Endothelial cell (in vitro differentiated cells): ENCODE measurements at regions not wholly inside any gene's neighbourhood (a gene's known extent, or its start where the extent isn't known, plus 50 kb on each side); places are given as distances from the start of the nearest gene placed in this dataset.

Source experiments
- DNase-seq: peaks from one replicate; pipeline ENCODE4 v3.0.0; 2021; ENCODE audit warnings: low spot score
- H3K27ac Mint-ChIP-seq: one replicate; pipeline ENCODE4 v1.8.0; 2021; ENCODE audit warnings: mixed read lengths, inconsistent platforms; ENCODE audit not compliant: unreplicated experiment
- H3K27me3 Mint-ChIP-seq: one replicate; pipeline ENCODE4 v1.8.0; 2021; ENCODE audit warnings: mild to moderate bottlenecking, moderate library complexity, mixed read lengths, inconsistent platforms; ENCODE audit not compliant: unreplicated experiment
- H3K36me3 Mint-ChIP-seq: one replicate; pipeline ENCODE4 v1.8.0; 2021; ENCODE audit warnings: mild to moderate bottlenecking, low read depth, mixed read lengths, inconsistent platforms; ENCODE audit not compliant: unreplicated experiment
- H3K4me1 Mint-ChIP-seq: one replicate; pipeline ENCODE4 v1.8.0; 2021; ENCODE audit warnings: mild to moderate bottlenecking, mixed read lengths, inconsistent platforms; ENCODE audit not compliant: unreplicated experiment
- H3K4me3 Mint-ChIP-seq: one replicate; pipeline ENCODE4 v1.8.0; 2021; ENCODE audit warnings: mild to moderate bottlenecking, mixed read lengths, inconsistent platforms; ENCODE audit not compliant: unreplicated experiment
- H3K9me3 Mint-ChIP-seq: one replicate; pipeline ENCODE4 v1.8.0; 2021; ENCODE audit warnings: mixed read lengths, inconsistent platforms; ENCODE audit not compliant: unreplicated experiment
- TF ChIP-seq, protein P1 (sequence below): fragments of 200-600 bp; sonication (generic); IDR thresholded peaks from one replicate; pipeline ENCODE4 v1.5.0; 2021; ENCODE audit warnings: antibody characterized with exemption; ENCODE audit not compliant: unreplicated experiment

GRCh38 chr12:105978276-105978675, 160.5 kb downstream of the NUAK1 start:
- H3K4me3 Mint-ChIP-seq = no peak overlapping the region
- no peak for DNase-seq
- H3K9me3 Mint-ChIP-seq = no peaks in the 10 kb centered on the region
- peaks cover 5% of the 10 kb centered on the region for H3K27me3 Mint-ChIP-seq
- TF ChIP-seq, protein P1, sequence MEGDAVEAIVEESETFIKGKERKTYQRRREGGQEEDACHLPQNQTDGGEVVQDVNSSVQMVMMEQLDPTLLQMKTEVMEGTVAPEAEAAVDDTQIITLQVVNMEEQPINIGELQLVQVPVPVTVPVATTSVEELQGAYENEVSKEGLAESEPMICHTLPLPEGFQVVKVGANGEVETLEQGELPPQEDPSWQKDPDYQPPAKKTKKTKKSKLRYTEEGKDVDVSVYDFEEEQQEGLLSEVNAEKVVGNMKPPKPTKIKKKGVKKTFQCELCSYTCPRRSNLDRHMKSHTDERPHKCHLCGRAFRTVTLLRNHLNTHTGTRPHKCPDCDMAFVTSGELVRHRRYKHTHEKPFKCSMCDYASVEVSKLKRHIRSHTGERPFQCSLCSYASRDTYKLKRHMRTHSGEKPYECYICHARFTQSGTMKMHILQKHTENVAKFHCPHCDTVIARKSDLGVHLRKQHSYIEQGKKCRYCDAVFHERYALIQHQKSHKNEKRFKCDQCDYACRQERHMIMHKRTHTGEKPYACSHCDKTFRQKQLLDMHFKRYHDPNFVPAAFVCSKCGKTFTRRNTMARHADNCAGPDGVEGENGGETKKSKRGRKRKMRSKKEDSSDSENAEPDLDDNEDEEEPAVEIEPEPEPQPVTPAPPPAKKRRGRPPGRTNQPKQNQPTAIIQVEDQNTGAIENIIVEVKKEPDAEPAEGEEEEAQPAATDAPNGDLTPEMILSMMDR = no peak
- H3K27ac Mint-ChIP-seq = no peak overlapping the region
- H3K36me3 Mint-ChIP-seq = no peaks in the 10 kb centered on the region
- H3K4me1 Mint-ChIP-seq = peaks cover 5% of the 10 kb centered on the region

- H3K27me3 Mint-ChIP-seq = peaks cover 4% of the 10 kb centered on the region
- TF ChIP-seq, protein P1 = no peak
- H3K9me3 Mint-ChIP-seq = no peaks in the 10 kb centered on the region
- DNase-seq = no peak
- H3K36me3 Mint-ChIP-seq = no peaks in the 10 kb centered on the region
- H3K27ac Mint-ChIP-seq = no peak overlapping the region
- H3K4me1 Mint-ChIP-seq = peaks cover 5% of the 10 kb centered on the region
- no peak overlapping the region for H3K4me3 Mint-ChIP-seq
Measured at GRCh38 chr12:105978686-105979085, 160.1 kb downstream of the NUAK1 start.

- Mint-ChIP-seq H3K36me3 (no peaks in the 10 kb centered on the region), H3K4me1 (peaks cover 5% of the 10 kb centered on the region), H3K4me3 (no peak overlapping the region), H3K27me3 (peaks cover 2% of the 10 kb centered on the region), H3K9me3 (no peaks in the 10 kb centered on the region), H3K27ac (no peak overlapping the region)
- TF ChIP-seq, protein P1 = no peak
- DNase-seq = no peak
Measured at GRCh38 chr12:105980085-105980484, 158.7 kb downstream of the NUAK1 start.

DNA sequence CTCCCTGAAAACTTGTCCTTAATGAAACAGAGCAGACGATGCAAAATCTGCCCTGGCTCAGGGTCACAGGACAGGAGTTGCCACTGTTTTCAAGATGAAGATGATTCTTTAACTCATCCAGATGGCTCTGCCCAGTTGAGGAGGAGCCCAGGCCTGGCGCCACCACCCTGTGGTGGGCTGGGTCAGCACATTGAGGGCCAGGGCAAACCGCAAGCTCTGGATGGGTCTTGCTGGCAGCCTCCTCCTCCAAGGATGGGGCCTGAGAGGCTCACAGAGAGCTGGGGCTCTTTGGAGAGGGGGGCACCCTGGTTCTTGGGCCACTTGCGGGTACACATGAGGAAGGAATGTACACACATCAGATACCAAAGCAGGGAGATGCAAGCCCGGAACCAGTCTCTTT, 158.2 kb downstream of the NUAK1 start:
- H3K36me3 Mint-ChIP-seq = no peaks in the 10 kb centered on the region
- no peak for DNase-seq
- TF ChIP-seq, protein P1 = no peak

GRCh38 chr12:105982022-105982421, 156.7 kb downstream of the NUAK1 start:
- Mint-ChIP-seq H3K4me1 (peaks cover 5% of the 10 kb centered on the region), H3K36me3 (no peaks in the 10 kb centered on the region), H3K27me3 (peaks cover under 1% of the 10 kb centered on the region), H3K27ac (no peak overlapping the region), H3K4me3 (no peak overlapping the region), H3K9me3 (no peaks in the 10 kb centered on the region)
- TF ChIP-seq, protein P1 = no peak
- no peak for DNase-seq

More for the DNA sequence above, 158.2 kb downstream of the NUAK1 start:
- peaks cover 5% of the 10 kb centered on the region for H3K4me1 Mint-ChIP-seq
- H3K27ac Mint-ChIP-seq = no peak overlapping the region
- no peak overlapping the region for H3K4me3 Mint-ChIP-seq
- H3K27me3 Mint-ChIP-seq = peaks cover 2% of the 10 kb centered on the region
- no peaks in the 10 kb centered on the region for H3K9me3 Mint-ChIP-seq
